KMS-11 (cell line): ENCODE measurements at regions not wholly inside any gene's neighbourhood (a gene's known extent, or its start where the extent isn't known, plus 50 kb on each side); places are given as distances from the start of the nearest gene placed in this dataset.

Source experiments
- H2AFZ ChIP-seq: fragments of 200-600 bp; sonication (generic); 2 replicates; pipeline ENCODE4 v1.6.1; 2016; ENCODE audit warnings: antibody characterized with exemption, mixed run types, low read depth
- H3K27ac ChIP-seq: fragments of 200-600 bp; sonication (generic); 2 replicates; pipeline ENCODE4 v1.6.1; 2016; ENCODE audit warnings: mild to moderate bottlenecking, mixed run types
- H3K27me3 ChIP-seq: fragments of 200-600 bp; sonication (generic); 2 replicates; pipeline ENCODE4 v1.6.1; 2017; ENCODE audit warnings: mild to moderate bottlenecking, low read depth, mixed run types, moderate library complexity; ENCODE audit not compliant: insufficient read depth
- H3K36me3 ChIP-seq: fragments of 200-600 bp; sonication (generic); 2 replicates; pipeline ENCODE4 v1.6.1; 2017; ENCODE audit warnings: mild to moderate bottlenecking, mixed run types; ENCODE audit not compliant: insufficient read depth
- H3K4me1 ChIP-seq: fragments of 200-600 bp; sonication (generic); 2 replicates; pipeline ENCODE4 v1.6.1; 2016; ENCODE audit warnings: mild to moderate bottlenecking, low read depth, mixed run types; ENCODE audit not compliant: poor library complexity, severe bottlenecking
- H3K4me2 ChIP-seq: fragments of 200-600 bp; sonication (generic); 2 replicates; pipeline ENCODE4 v1.7.0; 2016; ENCODE audit warnings: mild to moderate bottlenecking, mixed run types
- H3K4me3 ChIP-seq: fragments of 200-600 bp; sonication (generic); IDR thresholded peaks from 2 replicates; pipeline ENCODE4 v1.6.1; 2017; ENCODE audit warnings: low read depth, low read length, mixed read lengths; ENCODE audit not compliant: insufficient read depth
- H3K79me2 ChIP-seq: fragments of 200-600 bp; sonication (generic); 2 replicates; pipeline ENCODE4 v1.6.1; 2016; ENCODE audit warnings: low read depth, mixed run types; ENCODE audit not compliant: insufficient read depth
- H3K9ac ChIP-seq: fragments of 200-600 bp; sonication (generic); 2 replicates; pipeline ENCODE4 v1.6.1; 2016; ENCODE audit warnings: mild to moderate bottlenecking, mixed run types
- H4K20me1 ChIP-seq: fragments of 200-600 bp; sonication (generic); 2 replicates; pipeline ENCODE4 v1.6.1; 2016; ENCODE audit warnings: mild to moderate bottlenecking, mixed run types; ENCODE audit not compliant: insufficient read depth
- TF ChIP-seq, protein P1 (sequence below): fragments of 200-600 bp; sonication (generic); conservative IDR thresholded peaks from 2 replicates; pipeline ENCODE4 v1.6.1; 2017; ENCODE audit warnings: low read depth, mild to moderate bottlenecking, antibody characterized with exemption, low read length, moderate library complexity, mixed read lengths

DNA sequence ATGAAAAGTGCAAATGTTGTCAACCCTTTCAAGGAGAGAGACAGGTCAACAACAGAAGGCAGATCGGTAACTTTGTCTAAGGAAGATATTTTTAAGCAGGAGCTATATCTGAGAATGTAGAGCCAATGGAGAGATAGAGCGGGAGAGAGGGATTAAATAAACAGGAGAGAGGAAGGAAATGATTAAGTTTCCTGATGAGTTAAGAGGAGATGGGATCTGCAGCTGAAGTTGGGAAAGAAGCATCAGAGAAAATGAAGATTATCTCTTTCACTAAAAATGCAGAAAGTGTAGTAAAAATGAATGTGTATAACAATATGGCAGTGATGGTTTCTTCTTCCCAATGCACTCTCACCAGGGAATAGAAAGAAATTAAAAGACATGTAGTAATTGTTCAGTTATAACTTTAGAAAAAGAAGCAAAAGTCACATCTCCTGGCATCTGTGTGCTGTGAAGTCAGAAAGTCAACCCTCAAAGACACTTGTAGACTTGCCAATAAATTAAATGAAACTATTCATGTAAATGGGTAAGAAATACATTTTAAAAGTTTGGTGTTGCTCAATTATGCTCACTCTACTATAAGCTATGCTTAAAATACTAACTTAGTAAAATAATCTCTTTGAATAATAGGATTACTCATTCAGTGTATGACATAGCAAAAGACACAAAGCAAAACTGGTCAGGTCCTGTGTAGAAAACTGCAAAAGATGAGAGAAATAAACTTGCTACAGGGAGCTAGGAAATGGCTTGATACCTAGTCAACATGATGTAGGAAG lies 264.6 kb downstream of the ZIC4 start:
- Histone ChIP-seq H3K27ac (no peak overlapping the region), H3K4me1 (no peaks in the 10 kb centered on the region), H3K36me3 (no peaks in the 10 kb centered on the region), H3K79me2 (no peaks in the 10 kb centered on the region), H3K4me2 (no peak overlapping the region), H4K20me1 (no peaks in the 10 kb centered on the region), H3K9ac (no peak overlapping the region), H3K4me3 (no peak overlapping the region), H2AFZ (no peak overlapping the region), H3K27me3 (no peaks in the 10 kb centered on the region)
- TF ChIP-seq, protein P1, sequence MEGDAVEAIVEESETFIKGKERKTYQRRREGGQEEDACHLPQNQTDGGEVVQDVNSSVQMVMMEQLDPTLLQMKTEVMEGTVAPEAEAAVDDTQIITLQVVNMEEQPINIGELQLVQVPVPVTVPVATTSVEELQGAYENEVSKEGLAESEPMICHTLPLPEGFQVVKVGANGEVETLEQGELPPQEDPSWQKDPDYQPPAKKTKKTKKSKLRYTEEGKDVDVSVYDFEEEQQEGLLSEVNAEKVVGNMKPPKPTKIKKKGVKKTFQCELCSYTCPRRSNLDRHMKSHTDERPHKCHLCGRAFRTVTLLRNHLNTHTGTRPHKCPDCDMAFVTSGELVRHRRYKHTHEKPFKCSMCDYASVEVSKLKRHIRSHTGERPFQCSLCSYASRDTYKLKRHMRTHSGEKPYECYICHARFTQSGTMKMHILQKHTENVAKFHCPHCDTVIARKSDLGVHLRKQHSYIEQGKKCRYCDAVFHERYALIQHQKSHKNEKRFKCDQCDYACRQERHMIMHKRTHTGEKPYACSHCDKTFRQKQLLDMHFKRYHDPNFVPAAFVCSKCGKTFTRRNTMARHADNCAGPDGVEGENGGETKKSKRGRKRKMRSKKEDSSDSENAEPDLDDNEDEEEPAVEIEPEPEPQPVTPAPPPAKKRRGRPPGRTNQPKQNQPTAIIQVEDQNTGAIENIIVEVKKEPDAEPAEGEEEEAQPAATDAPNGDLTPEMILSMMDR: no peak

DNA sequence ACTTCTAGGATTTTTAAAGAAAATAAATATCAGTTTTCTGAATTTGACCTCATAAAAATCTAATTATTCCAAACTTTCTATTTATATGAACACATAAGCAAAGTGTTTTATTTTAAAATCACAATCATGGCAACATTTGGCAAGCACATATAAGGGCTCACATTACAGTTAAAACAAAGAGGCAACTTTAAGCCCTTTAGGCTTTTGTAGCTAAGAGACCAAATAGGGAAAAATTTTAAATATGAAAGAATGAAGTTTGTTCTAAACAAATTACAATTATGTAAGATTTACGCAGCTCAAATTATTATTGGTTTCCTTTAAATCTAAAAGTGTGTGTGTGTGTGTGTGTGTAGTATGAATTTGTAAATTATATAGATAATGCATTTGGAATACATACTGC lies 267.0 kb downstream of the ZIC4 start:
- Histone ChIP-seq H4K20me1 (no peaks in the 10 kb centered on the region), H3K9ac (no peak overlapping the region), H3K4me3 (no peak overlapping the region), H3K27ac (no peak overlapping the region), H3K4me2 (no peak overlapping the region), H3K36me3 (no peaks in the 10 kb centered on the region), H3K4me1 (no peaks in the 10 kb centered on the region), H2AFZ (no peak overlapping the region), H3K27me3 (no peaks in the 10 kb centered on the region), H3K79me2 (no peaks in the 10 kb centered on the region)
- TF ChIP-seq, protein P1: no peak

DNA sequence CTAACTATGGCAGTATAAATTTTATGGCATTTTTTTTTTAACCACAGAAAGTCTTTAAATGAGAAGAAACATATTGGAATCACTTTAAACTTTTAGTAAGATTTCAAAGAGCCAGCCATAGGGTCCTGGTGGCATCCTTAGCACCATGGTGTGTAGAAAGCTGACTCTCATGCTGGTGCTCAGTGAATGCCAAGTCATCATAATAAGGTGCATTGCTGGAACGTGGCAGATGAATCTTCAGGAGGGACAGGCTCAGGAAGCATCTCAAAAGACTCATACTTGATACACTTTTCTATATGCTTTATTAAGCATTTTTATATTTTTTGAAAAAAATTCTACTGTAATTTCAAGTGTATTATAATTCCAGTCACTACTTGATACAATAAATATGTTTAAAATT lies 274.2 kb downstream of the ZIC4 start:
- Histone ChIP-seq H4K20me1 (no peaks in the 10 kb centered on the region), H3K36me3 (no peaks in the 10 kb centered on the region), H3K27me3 (no peaks in the 10 kb centered on the region), H3K4me2 (no peak overlapping the region), H2AFZ (no peak overlapping the region), H3K9ac (no peak overlapping the region), H3K27ac (no peak overlapping the region), H3K79me2 (no peaks in the 10 kb centered on the region), H3K4me1 (no peaks in the 10 kb centered on the region), H3K4me3 (no peak overlapping the region)
- TF ChIP-seq, protein P1: no peak

DNA sequence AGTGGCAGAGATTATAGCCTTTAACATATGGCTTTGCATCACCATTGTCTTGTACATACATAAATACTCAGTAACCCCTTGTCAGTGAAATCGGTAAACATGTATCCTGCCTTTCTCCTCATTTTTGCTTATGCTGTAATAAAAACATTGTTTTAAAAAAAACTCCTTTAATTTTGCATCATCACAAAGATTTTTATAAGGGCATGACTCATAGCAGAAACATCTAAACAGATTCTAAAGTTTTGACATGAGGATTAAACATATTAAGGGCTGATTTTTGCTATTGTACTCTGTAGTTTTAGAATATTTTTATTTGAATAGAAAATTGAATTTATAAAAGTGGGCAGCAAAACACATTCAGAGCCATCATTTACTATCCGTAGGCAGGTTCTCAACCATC lies 275.9 kb downstream of the ZIC4 start:
- no peak overlapping the region for H3K4me2 ChIP-seq
- H3K79me2 ChIP-seq: no peaks in the 10 kb centered on the region
- H3K9ac ChIP-seq: no peak overlapping the region
- H3K4me1 ChIP-seq: no peaks in the 10 kb centered on the region
- H4K20me1 ChIP-seq: no peaks in the 10 kb centered on the region
- no peak overlapping the region for H2AFZ ChIP-seq
- H3K36me3 ChIP-seq: no peaks in the 10 kb centered on the region
- TF ChIP-seq, protein P1: no peak
- no peak overlapping the region for H3K27ac ChIP-seq
- no peak overlapping the region for H3K4me3 ChIP-seq
- no peaks in the 10 kb centered on the region for H3K27me3 ChIP-seq
